BLaER1 treated with 17β-estradiol and CSF1 and Interleukin-3, amounts not matched to agents 10 nM and 100 nM (cell line): ENCODE measurements at regions not wholly inside any gene's neighbourhood (a gene's known extent, or its start where the extent isn't known, plus 50 kb on each side); places are given as distances from the start of the nearest gene placed in this dataset.

ENCODE experiments used
- H3K27ac ChIP-seq, 11 experiments: shearing (Covaris generic); formaldehyde crosslinking; 2 replicates each; pipeline ENCODE4 v1.8.1; 2022
- H3K27me3 ChIP-seq, 11 experiments: shearing (Covaris generic); formaldehyde crosslinking; 2 replicates each; pipeline ENCODE4 v1.8.1; 2022
- H3K36me3 ChIP-seq, 11 experiments: shearing (Covaris generic); formaldehyde crosslinking; 2 replicates each; pipeline ENCODE4 v1.8.1; 2022
- H3K4me1 ChIP-seq, 10 experiments: shearing (Covaris generic); formaldehyde crosslinking; 2 replicates each; pipeline ENCODE4 v1.8.1; 2022
- H3K4me2 ChIP-seq, 11 experiments: shearing (Covaris generic); formaldehyde crosslinking; 2 replicates each; pipeline ENCODE4 v1.8.1; 2022
- H3K4me3 ChIP-seq, 10 experiments: shearing (Covaris generic); formaldehyde crosslinking; 2 replicates each; pipeline ENCODE4 v1.8.1; 2022
- H3K9ac ChIP-seq, 11 experiments: shearing (Covaris generic); formaldehyde crosslinking; 2 replicates each; pipeline ENCODE4 v1.8.1; 2022
- H3K9me3 ChIP-seq, 11 experiments: shearing (Covaris generic); formaldehyde crosslinking; replicated peaks in 1 of 11; 2 replicates each; pipeline ENCODE4 v1.8.1; 2022
- H4K20me1 ChIP-seq, 11 experiments: shearing (Covaris generic); formaldehyde crosslinking; 2 replicates each; pipeline ENCODE4 v1.8.1; 2022
- Cebpa-rat ChIP-seq, 11 experiments: shearing (Covaris generic); IDR thresholded peaks; 2 replicates each; pipeline ENCODE4 v1.8.1; 2022

GRCh38 chr2:64238799-64239198, 94.6 kb upstream of the PELI1 start:
- no peak for TF ChIP-seq Cebpa-rat (IDR thresholded peaks at IDR 0.05)
- H3K4me2 ChIP-seq = no peak overlapping the region
- no peak overlapping the region for H3K9ac ChIP-seq
- no peak overlapping the region for H3K27ac ChIP-seq
- peaks cover 4 to 15% (median 5%) of the 10 kb centered on the region in 10 experiments; a peak in 12 of 20 replicates for H3K4me1 ChIP-seq
- H4K20me1 ChIP-seq = no peaks in the 10 kb centered on the region
- no peak overlapping the region for H3K4me3 ChIP-seq
- peaks cover 0 to 11% (median 0%) of the 10 kb centered on the region in 11 experiments; a peak in 2 of 22 replicates for H3K9me3 ChIP-seq
- H3K36me3 ChIP-seq = no peaks in the 10 kb centered on the region
- no peaks in the 10 kb centered on the region for H3K27me3 ChIP-seq

DNA sequence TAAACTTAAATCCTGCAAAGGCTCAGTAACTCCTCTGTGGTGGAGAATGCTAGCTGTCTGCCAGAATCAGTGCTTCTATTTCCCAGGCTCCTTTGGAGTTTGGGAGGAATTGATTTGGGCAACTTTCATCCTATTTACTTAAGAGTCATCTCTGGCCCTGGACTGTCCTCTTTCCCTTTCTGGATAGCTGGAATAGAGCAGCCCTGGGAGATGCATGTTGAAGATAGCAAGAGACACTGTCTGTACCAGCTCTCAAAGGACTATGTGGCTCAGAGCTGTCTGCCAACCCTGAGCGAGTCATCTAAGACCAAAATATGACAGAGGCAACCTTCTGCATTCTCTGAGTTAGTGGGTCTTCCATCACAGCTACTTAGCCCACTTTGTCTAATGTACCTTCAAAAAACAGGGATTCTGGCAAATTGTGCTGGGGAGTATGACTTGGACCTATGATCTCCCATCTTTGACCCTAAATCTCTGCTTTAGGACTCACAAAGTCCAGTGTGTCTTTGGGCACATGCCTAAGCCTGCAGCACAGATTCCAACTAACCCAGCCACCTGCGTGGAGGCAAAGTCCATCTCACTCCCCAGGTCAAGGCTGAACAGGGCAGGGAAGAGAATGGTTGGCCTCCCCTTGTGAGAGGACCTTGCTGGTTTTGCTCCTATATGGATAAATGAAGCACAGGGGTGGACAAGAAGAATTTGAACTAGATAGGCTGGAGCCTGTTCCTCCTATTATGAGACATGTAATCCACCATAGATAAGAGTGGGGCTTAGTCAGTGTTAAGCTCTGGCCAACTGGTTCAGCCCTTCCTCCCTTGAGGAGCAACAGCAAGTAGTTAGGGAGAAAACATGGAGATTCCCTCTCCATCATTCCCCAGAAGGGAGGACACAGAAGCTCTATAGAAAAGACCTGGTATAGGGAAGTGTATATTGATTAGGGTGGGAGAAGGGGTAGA, 99.1 kb upstream of the PELI1 start:
- no peak overlapping the region for H3K27ac ChIP-seq
- H4K20me1 ChIP-seq = no peaks in the 10 kb centered on the region
- 0 out of 22 replicates have a peak, but pooled peaks cover 0 to 5% (median 0%) of the 10 kb centered on the region in 11 experiments for H3K36me3 ChIP-seq
- H3K4me1 ChIP-seq = peaks cover 0 to 22% (median 0%) of the 10 kb centered on the region in 10 experiments; a peak in 6 of 20 replicates
- H3K4me3 ChIP-seq = no peak overlapping the region
- TF ChIP-seq Cebpa-rat (IDR thresholded peaks at IDR 0.05) = no peak
- no peaks in the 10 kb centered on the region for H3K27me3 ChIP-seq
- H3K9ac ChIP-seq = no peak overlapping the region
- H3K9me3 ChIP-seq = peaks cover 0 to 11% (median 0%) of the 10 kb centered on the region in 11 experiments; a peak in 1 of 22 replicates
- H3K4me2 ChIP-seq = peak overlapping the region in 2 of 11 experiments; percentile 28 to 37; a peak in 3 of 22 replicates

DNA sequence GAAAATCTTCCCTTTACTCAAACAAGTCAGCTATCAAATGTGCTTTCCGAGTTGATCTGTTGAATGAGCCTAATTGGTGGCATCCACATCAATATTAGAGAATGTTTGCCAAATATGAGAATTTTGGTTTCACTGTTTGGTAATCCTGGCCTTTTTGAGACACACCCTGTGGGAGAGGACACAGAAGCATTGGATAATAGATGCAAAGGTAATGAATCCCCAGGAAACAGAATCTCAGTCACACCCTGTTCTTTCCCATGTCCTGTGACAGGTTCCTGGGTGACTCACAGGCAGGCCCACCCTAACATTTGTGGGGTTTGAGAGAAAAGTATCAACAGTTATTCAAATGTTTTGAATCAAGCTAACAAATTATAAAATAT, 99.8 kb upstream of the PELI1 start:
- no peak for TF ChIP-seq Cebpa-rat (IDR thresholded peaks at IDR 0.05)
- peak overlapping the region in 2 of 11 experiments; percentile 28 to 37; a peak in 3 of 22 replicates for H3K4me2 ChIP-seq
- H3K27me3 ChIP-seq = no peaks in the 10 kb centered on the region
- H3K9me3 ChIP-seq = peaks cover 0 to 11% (median 0%) of the 10 kb centered on the region in 11 experiments; a peak in 1 of 22 replicates
- no peak overlapping the region for H3K27ac ChIP-seq
- no peak overlapping the region for H3K4me3 ChIP-seq
- peaks cover 0 to 22% (median 0%) of the 10 kb centered on the region in 10 experiments; a peak in 6 of 20 replicates for H3K4me1 ChIP-seq
- H4K20me1 ChIP-seq = no peaks in the 10 kb centered on the region
- no peak overlapping the region for H3K9ac ChIP-seq
- 0 out of 22 replicates have a peak, but pooled peaks cover 0 to 5% (median 0%) of the 10 kb centered on the region in 11 experiments for H3K36me3 ChIP-seq

GRCh38 chr2:64245631-64246030, 101.4 kb upstream of the PELI1 start:
- Histone ChIP-seq H3K4me1 (peaks cover 0 to 27% (median 0%) of the 10 kb centered on the region in 10 experiments; a peak in 6 of 20 replicates), H3K4me3 (no peak overlapping the region), H3K27me3 (no peaks in the 10 kb centered on the region), H3K4me2 (no peak overlapping the region), H3K9me3 (peaks cover 0 to 11% (median 0%) of the 10 kb centered on the region in 11 experiments; a peak in 1 of 22 replicates), H3K9ac (no peak overlapping the region), H4K20me1 (no peaks in the 10 kb centered on the region), H3K36me3 (0 out of 22 replicates have a peak, but pooled peaks cover 0 to 5% (median 0%) of the 10 kb centered on the region in 11 experiments), H3K27ac (no peak overlapping the region)
- TF ChIP-seq Cebpa-rat (IDR thresholded peaks at IDR 0.05) = no peak

DNA sequence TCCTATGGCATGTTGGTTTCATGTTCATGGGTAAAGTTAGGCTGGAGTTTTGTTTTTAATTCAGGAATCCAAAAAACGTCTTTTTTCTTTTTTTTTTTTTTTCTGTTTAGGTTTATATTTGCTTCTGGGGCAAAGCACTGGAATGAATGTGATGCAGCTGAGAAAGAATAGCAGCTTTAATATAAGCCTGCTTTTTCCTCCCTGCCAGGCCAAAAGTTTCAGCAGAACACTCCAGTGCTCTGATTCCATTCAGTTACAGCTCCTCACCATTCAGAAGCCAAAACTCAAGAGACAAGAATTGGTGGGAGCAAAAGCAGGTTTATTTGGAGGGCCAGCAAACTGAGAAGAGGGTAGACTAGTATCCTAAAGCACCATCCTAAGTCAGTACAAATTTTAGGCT, 102.7 kb upstream of the PELI1 start:
- H3K9ac ChIP-seq = no peak overlapping the region
- H3K27ac ChIP-seq = no peak overlapping the region
- H3K4me3 ChIP-seq = no peak overlapping the region
- TF ChIP-seq Cebpa-rat (IDR thresholded peaks at IDR 0.05) = no peak
- no peaks in the 10 kb centered on the region for H3K27me3 ChIP-seq
- no peaks in the 10 kb centered on the region for H4K20me1 ChIP-seq
- peaks cover 0 to 29% (median 0%) of the 10 kb centered on the region in 10 experiments; a peak in 6 of 20 replicates for H3K4me1 ChIP-seq
- H3K4me2 ChIP-seq = peak overlapping the region in 1 of 11 experiments; percentile 4; a peak in 1 of 22 replicates
- H3K9me3 ChIP-seq = 0 out of 22 replicates have a peak, but pooled peaks cover 0 to under 1% (median 0%) of the 10 kb centered on the region in 11 experiments
- H3K36me3 ChIP-seq = peaks cover 0 to 5% (median 0%) of the 10 kb centered on the region in 11 experiments; a peak in 1 of 22 replicates

DNA sequence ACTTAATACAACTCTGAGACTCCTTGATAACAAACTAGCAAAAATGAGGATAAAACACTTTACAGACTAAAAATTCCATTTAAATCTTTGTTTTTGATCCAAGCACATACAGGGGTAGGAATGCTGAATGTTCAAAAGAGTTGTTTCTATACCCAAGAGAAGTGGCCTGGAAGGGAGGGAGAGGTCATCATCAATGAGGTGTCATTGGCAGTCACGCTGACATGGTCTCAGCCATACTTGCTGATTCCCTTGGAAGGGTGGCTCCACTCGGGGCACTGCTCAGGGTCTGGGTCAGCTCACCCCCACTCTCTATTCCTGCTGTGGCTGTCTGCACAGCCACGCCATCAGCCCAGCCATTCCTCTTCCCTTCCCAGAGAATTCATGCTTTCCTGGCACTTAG, 105.2 kb upstream of the PELI1 start:
- no peak for TF ChIP-seq Cebpa-rat (IDR thresholded peaks at IDR 0.05)
- H3K4me2 ChIP-seq = no peak overlapping the region
- no peak overlapping the region for H3K9ac ChIP-seq

GRCh38 chr2:64250063-64250462, 105.8 kb upstream of the PELI1 start:
- no peaks in the 10 kb centered on the region for H4K20me1 ChIP-seq
- H3K4me2 ChIP-seq = no peak overlapping the region
- no peaks in the 10 kb centered on the region for H3K9me3 ChIP-seq
- H3K4me3 ChIP-seq = no peak overlapping the region
- no peak for TF ChIP-seq Cebpa-rat (IDR thresholded peaks at IDR 0.05)
- H3K4me1 ChIP-seq = peaks cover 0 to 15% (median 0%) of the 10 kb centered on the region in 10 experiments; a peak in 4 of 20 replicates
- H3K27ac ChIP-seq = no peak overlapping the region
- H3K36me3 ChIP-seq = peaks cover 0 to 3% (median 0%) of the 10 kb centered on the region in 11 experiments; a peak in 1 of 22 replicates
- no peaks in the 10 kb centered on the region for H3K27me3 ChIP-seq
- no peak overlapping the region for H3K9ac ChIP-seq

More for the DNA sequence above, 105.2 kb upstream of the PELI1 start:
- Histone ChIP-seq H3K27me3 (no peaks in the 10 kb centered on the region), H3K4me1 (peaks cover 0 to 15% (median 0%) of the 10 kb centered on the region in 10 experiments; a peak in 4 of 20 replicates), H3K36me3 (peaks cover 0 to 5% (median 0%) of the 10 kb centered on the region in 11 experiments; a peak in 1 of 22 replicates), H3K9me3 (no peaks in the 10 kb centered on the region), H4K20me1 (no peaks in the 10 kb centered on the region), H3K27ac (no peak overlapping the region), H3K4me3 (no peak overlapping the region)

DNA sequence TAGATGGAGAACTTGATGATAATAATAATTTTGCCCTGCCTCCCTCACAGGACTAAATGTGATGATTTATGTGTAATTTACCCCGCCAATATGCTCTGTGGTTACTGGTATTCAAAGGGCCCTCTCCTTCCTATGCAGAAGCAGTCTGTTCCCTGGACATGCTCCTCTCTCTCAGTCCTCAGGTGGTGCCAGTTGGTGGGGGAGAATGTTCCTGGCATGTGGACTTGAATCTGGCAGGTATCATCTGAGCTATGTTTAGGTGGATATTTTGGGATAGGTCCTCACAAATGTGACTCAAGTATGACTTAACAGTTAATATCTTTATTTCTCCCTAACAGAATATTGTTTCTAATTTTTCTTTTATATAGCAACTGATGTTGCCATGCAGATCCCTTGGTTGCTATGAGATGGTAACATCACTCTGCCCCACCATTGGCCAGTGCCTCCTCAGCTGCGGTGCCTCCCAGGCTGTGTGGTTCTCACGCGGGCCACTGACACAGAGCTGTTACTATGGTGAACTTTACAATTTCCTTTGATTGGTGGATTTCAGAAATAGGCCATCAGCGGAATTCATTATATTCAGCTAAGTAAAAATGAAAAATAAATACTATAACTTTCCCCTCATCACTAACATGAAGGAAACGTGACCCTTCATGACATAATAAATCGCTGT, 106.7 kb upstream of the PELI1 start:
- H3K9me3 ChIP-seq = no peaks in the 10 kb centered on the region
- H3K27ac ChIP-seq = no peak overlapping the region
- H3K4me3 ChIP-seq = no peak overlapping the region
- H3K4me2 ChIP-seq = no peak overlapping the region
- H3K36me3 ChIP-seq = no peaks in the 10 kb centered on the region; a peak in 1 of 22 replicates
- no peak overlapping the region for H3K9ac ChIP-seq
- no peak for TF ChIP-seq Cebpa-rat (IDR thresholded peaks at IDR 0.05)
- H3K4me1 ChIP-seq = peaks cover 0 to 15% (median 0%) of the 10 kb centered on the region in 10 experiments; a peak in 4 of 20 replicates
- no peaks in the 10 kb centered on the region for H3K27me3 ChIP-seq
- H4K20me1 ChIP-seq = no peaks in the 10 kb centered on the region
